Prostate gland (tissue), 2 donors: ENCODE measurements at regions not wholly inside any gene's neighbourhood (a gene's known extent, or its start where the extent isn't known, plus 50 kb on each side); places are given as distances from the start of the nearest gene placed in this dataset.

Experiments used
- DNase-seq: peaks from one replicate; pipeline ENCODE4 v3.0.0-alpha.2; 2019; ENCODE audit warnings: low spot score
- H3K27ac ChIP-seq, 2 donors: fragments of 200-600 bp; sonication (generic); 2 replicates each; pipeline ENCODE4 v1.5.1; 2017 to 2019
- H3K27me3 ChIP-seq: fragments of 200-600 bp; sonication (generic); replicated peaks from 2 replicates; pipeline ENCODE4 v1.5.1; 2019; ENCODE audit not compliant: insufficient read depth
- H3K36me3 ChIP-seq, 2 donors: fragments of 200-600 bp; sonication (generic); 1 replicate in 1 of 2; 2 replicates in 1 of 2; pipeline versions ENCODE4 v1.5.1 to v1.8.1; 2017 to 2019
- H3K4me1 ChIP-seq: fragments of 200-600 bp; sonication (generic); replicated peaks from 2 replicates; pipeline ENCODE4 v1.5.1; 2019
- H3K4me3 ChIP-seq, 2 donors: fragments of 200-600 bp; sonication (generic); 2 replicates each; pipeline ENCODE4 v1.5.1; 2017 to 2019
- H3K9me3 ChIP-seq: fragments of 200-600 bp; sonication (generic); 2 replicates; pipeline ENCODE4 v1.5.1; 2017
- POLR2A ChIP-seq: fragments of 450-650 bp; IDR thresholded peaks from one replicate; pipeline ENCODE4 v1.6.1; 2016; ENCODE audit warnings: antibody characterized with exemption, mild to moderate bottlenecking
- POLR2AphosphoS5 ChIP-seq: sonication (generic); formaldehyde crosslinking; IDR thresholded peaks from one replicate; pipeline ENCODE4 v1.6.1; 2017; ENCODE audit warnings: antibody characterized with exemption
- WGBS: methylation state at CpG from one replicate; pipeline ENCODE4 v1.1.5; 2018; 5-methylcytosine and 5-hydroxymethylcytosine counted together
- intact Hi-C: fragments of 100-400 bp; cut with DNase I; formaldehyde crosslinking; loops from one replicate; pipeline ENCODE4 v1.14.2; 2022
- small RNA-seq, 2 donors: library from RNA; depleted of rRNA; stranded (forward); fragments of <200 nt; gene quantifications; one replicate each; pipeline ENCODE3, GENCODE V24; 2016
- TF ChIP-seq, protein P1 (sequence below), 4 experiments: fragments of 200-600 bp in 2 of 4; fragments of 450-650 bp in 2 of 4; sonication (generic) in 2 of 4; IDR thresholded peaks; 1 replicate in 3 of 4; 2 replicates in 1 of 4; pipeline ENCODE4 v1.5.1; 2016 to 2019; ENCODE audit warnings: antibody characterized with exemption in 4 of 4, mild to moderate bottlenecking in 2 of 4, moderate library complexity in 2 of 4

DNA sequence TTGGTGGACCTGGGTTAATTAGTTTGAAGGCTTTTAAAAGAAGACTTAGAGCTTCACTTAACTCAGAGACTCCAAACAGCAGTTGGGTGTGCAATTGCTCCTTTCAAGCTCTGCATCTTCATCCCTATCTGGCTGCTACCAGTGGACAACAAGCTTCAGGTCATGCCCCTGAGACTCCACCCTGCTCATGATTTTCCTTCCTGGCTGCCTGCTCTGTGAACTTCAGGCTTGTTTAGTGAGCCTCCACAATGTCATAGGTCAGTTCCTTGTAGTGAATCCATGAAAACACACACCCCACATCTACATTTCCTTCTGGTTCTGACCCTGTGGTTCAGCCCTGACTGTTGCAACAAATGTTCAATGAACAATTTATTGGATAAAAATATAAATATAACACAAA, 61.1 kb upstream of the MARCKS start:
- Histone ChIP-seq H3K4me3 (no peak overlapping the region), H3K36me3 (no peaks in the 10 kb centered on the region), H3K27me3 (no peaks in the 10 kb centered on the region), H3K9me3 (no peaks in the 10 kb centered on the region), H3K4me1 (no peaks in the 10 kb centered on the region), H3K27ac (no peak overlapping the region)
- DNase-seq, result no peak
- no peak for TF ChIP-seq POLR2AphosphoS5
- TF ChIP-seq, protein P1, sequence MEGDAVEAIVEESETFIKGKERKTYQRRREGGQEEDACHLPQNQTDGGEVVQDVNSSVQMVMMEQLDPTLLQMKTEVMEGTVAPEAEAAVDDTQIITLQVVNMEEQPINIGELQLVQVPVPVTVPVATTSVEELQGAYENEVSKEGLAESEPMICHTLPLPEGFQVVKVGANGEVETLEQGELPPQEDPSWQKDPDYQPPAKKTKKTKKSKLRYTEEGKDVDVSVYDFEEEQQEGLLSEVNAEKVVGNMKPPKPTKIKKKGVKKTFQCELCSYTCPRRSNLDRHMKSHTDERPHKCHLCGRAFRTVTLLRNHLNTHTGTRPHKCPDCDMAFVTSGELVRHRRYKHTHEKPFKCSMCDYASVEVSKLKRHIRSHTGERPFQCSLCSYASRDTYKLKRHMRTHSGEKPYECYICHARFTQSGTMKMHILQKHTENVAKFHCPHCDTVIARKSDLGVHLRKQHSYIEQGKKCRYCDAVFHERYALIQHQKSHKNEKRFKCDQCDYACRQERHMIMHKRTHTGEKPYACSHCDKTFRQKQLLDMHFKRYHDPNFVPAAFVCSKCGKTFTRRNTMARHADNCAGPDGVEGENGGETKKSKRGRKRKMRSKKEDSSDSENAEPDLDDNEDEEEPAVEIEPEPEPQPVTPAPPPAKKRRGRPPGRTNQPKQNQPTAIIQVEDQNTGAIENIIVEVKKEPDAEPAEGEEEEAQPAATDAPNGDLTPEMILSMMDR (IDR thresholded peaks at IDR 0.05), result no peak
- no peak for TF ChIP-seq POLR2A
- intact Hi-C loops, result no loop called here

DNA sequence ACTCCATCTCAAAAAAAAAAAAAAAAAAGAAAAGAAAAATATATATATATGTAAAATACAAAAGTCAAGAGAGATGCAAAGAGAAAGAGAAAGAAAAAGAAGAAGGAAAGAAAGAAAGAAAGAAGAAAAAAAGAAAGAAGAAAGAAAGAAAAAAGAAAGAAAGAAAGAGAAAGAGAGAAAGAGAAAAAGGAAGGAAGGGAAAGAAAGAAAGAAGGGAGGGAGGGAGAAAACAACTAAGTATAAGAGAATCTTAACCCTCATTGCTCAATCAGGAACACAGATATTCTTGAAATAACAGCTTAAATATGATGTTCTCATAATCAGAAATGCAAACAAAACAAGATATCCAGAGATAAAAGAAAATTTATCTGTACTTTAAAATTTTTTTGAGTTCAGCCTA, 54.4 kb upstream of the MARCKS start:
- Histone ChIP-seq H3K27me3 (no peaks in the 10 kb centered on the region), H3K9me3 (no peaks in the 10 kb centered on the region), H3K4me3 (no peak overlapping the region), H3K4me1 (no peaks in the 10 kb centered on the region), H3K27ac (no peak overlapping the region), H3K36me3 (no peaks in the 10 kb centered on the region)
- intact Hi-C loops, result no loop called here
- no peak for TF ChIP-seq POLR2A
- no peak for TF ChIP-seq POLR2AphosphoS5
- TF ChIP-seq, protein P1 (IDR thresholded peaks at IDR 0.05), result no peak
- no peak for DNase-seq

GRCh38 chr6:113805173-113805790, 51.9 kb upstream of the MARCKS start:
- Histone ChIP-seq H3K4me3 (no peak overlapping the region), H3K36me3 (no peaks in the 10 kb centered on the region), H3K27me3 (no peaks in the 10 kb centered on the region), H3K9me3 (no peaks in the 10 kb centered on the region), H3K27ac (no peak overlapping the region), H3K4me1 (no peaks in the 10 kb centered on the region)
- WGBS, result 71% methylated on average over 7 of the region's 7 CpGs
- no peak for TF ChIP-seq POLR2A
- TF ChIP-seq, protein P1 (IDR thresholded peaks at IDR 0.05), result no peak
- no peak for TF ChIP-seq POLR2AphosphoS5
- DNase-seq, result no peak
- intact Hi-C loops, result no loop called here

- TF ChIP-seq POLR2AphosphoS5, result no peak
- no peak for TF ChIP-seq POLR2A
- TF ChIP-seq, protein P1 (IDR thresholded peaks at IDR 0.05), result no peak
Observed at GRCh38 chr6:113805811-113806495, 51.2 kb upstream of the MARCKS start.

More at GRCh38 chr6:113805811-113806495, 51.2 kb upstream of the MARCKS start:
- WGBS, result 78% methylated on average over 6 of the region's 6 CpGs
- Histone ChIP-seq H3K27me3 (no peaks in the 10 kb centered on the region), H3K27ac (no peak overlapping the region), H3K36me3 (no peaks in the 10 kb centered on the region), H3K4me1 (no peaks in the 10 kb centered on the region), H3K9me3 (no peaks in the 10 kb centered on the region), H3K4me3 (no peak overlapping the region)
- intact Hi-C loops, result no loop called here
- no peak for DNase-seq

Small RNAs in the stretch of these regions (small RNA-seq; reads per million reads assigned to genes)
- gene RNU6-1163P, result 0 to 0.28 reads per million in 2 donors
